ENCODE measurements at regions not wholly inside any gene's neighbourhood (a gene's known extent, or its start where the extent isn't known, plus 50 kb on each side); places are given as distances from the start of the nearest gene placed in this dataset.

DNA sequence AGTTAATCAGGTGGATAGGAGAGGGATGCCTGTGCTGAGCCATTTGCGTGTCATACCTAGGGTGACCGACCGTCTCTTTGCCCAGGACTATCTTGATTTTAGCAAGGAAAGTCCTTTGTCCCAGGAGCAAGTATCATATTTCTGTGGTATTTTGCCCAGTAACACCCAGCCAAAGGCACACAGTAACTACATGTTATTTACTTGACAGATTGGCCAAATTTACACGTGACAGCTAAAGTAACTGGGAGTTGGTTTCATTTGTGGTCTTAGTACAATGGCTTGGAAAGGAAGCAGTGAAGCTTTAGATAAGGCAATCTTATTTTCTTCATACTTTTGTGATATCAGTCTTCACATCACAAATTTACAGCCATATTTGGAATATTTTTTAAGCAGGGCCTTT, 142.1 kb downstream of the JCAD start (continued):
- no peak for TF ChIP-seq HNF4G (IDR thresholded peaks at IDR 0.05)
- TF ChIP-seq FOXA1 (IDR thresholded peaks at IDR 0.05): no peak
- no peak for TF ChIP-seq YY1 (IDR thresholded peaks at IDR 0.05)
- TF ChIP-seq NR2F2 (IDR thresholded peaks at IDR 0.05): no peak
- TF ChIP-seq, protein P1, sequence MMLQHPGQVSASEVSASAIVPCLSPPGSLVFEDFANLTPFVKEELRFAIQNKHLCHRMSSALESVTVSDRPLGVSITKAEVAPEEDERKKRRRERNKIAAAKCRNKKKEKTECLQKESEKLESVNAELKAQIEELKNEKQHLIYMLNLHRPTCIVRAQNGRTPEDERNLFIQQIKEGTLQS (IDR thresholded peaks at IDR 0.05): no peak

DNA sequence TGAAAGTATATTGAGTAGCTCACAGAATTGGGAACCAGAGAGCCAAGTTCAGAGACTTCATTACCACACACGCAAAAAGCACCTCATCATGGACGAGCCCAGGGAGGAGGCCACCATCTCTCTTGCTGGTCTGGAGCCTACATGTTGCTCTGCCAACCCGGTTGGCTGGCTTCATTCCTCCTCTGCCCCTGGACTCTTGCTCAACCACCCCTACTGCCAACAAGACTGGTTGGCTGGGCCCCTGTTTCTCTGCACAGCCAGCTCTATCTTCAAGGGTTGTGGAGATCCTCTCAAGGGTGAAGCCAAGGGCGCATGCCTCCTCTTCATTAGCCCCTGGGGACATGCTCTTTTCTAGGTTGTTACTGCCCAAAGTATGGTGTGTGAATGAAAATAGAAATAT, 142.7 kb downstream of the JCAD start:
- Histone ChIP-seq H3K9ac (ENCODE audit: low read depth in 1 of 2, low read length in 2 of 2) (no peak overlapping the region), H3K4me3 (ENCODE audit: low read depth in 1 of 3, low read length in 3 of 3) (no peak overlapping the region), H3K27me3 (ENCODE audit: control insufficient read depth in 4 of 4, insufficient read depth in 4 of 4, low read length in 3 of 4) (no peaks in the 10 kb centered on the region), H3K36me3 (ENCODE audit: control insufficient read depth in 4 of 4, insufficient read depth in 3 of 4, low read depth in 1 of 4, low read length in 3 of 4) (no peaks in the 10 kb centered on the region), H3K27ac (ENCODE audit: low read depth in 1 of 2, low read length in 2 of 2) (no peak overlapping the region), H3K4me1 (ENCODE audit: control insufficient read depth in 4 of 4, insufficient read depth in 4 of 4, low read length in 3 of 4) (peaks cover 0 to 6% (median 0%) of the 10 kb centered on the region in 4 donors), H3K9me3 (ENCODE audit: control insufficient read depth in 4 of 4, low read length in 3 of 4) (no peaks in the 10 kb centered on the region)
- DNase-seq (ENCODE audit: low spot score): no peak
- TF ChIP-seq HNF4G (IDR thresholded peaks at IDR 0.05) (no peak), SP1 (IDR thresholded peaks at IDR 0.05) (no peak), YY1 (IDR thresholded peaks at IDR 0.05) (no peak), HNF4A (conservative IDR thresholded peaks at IDR 0.05) (no peak), EGR1 (IDR thresholded peaks at IDR 0.05; ENCODE audit: low read depth in 2 of 2) (no peak), TAF1 (conservative IDR thresholded peaks at IDR 0.05) (no peak), RAD21 (IDR thresholded peaks at IDR 0.05) (no peak), RXRA (IDR thresholded peaks at IDR 0.05) (no peak), JUND (IDR thresholded peaks at IDR 0.05) (no peak), GABPA (IDR thresholded peaks at IDR 0.05 in 1 of 2, conservative IDR thresholded peaks at IDR 0.05 in 1 of 2) (no peak), FOXA2 (IDR thresholded peaks at IDR 0.05) (no peak), FOXA1 (IDR thresholded peaks at IDR 0.05) (no peak), NR2F2 (IDR thresholded peaks at IDR 0.05) (no peak)
- TF ChIP-seq, protein P1 (IDR thresholded peaks at IDR 0.05): no peak
- TF ChIP-seq, protein P2, sequence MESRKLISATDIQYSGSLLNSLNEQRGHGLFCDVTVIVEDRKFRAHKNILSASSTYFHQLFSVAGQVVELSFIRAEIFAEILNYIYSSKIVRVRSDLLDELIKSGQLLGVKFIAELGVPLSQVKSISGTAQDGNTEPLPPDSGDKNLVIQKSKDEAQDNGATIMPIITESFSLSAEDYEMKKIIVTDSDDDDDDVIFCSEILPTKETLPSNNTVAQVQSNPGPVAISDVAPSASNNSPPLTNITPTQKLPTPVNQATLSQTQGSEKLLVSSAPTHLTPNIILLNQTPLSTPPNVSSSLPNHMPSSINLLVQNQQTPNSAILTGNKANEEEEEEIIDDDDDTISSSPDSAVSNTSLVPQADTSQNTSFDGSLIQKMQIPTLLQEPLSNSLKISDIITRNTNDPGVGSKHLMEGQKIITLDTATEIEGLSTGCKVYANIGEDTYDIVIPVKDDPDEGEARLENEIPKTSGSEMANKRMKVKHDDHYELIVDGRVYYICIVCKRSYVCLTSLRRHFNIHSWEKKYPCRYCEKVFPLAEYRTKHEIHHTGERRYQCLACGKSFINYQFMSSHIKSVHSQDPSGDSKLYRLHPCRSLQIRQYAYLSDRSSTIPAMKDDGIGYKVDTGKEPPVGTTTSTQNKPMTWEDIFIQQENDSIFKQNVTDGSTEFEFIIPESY (IDR thresholded peaks at IDR 0.05): no peak
- TF ChIP-seq, protein P3, sequence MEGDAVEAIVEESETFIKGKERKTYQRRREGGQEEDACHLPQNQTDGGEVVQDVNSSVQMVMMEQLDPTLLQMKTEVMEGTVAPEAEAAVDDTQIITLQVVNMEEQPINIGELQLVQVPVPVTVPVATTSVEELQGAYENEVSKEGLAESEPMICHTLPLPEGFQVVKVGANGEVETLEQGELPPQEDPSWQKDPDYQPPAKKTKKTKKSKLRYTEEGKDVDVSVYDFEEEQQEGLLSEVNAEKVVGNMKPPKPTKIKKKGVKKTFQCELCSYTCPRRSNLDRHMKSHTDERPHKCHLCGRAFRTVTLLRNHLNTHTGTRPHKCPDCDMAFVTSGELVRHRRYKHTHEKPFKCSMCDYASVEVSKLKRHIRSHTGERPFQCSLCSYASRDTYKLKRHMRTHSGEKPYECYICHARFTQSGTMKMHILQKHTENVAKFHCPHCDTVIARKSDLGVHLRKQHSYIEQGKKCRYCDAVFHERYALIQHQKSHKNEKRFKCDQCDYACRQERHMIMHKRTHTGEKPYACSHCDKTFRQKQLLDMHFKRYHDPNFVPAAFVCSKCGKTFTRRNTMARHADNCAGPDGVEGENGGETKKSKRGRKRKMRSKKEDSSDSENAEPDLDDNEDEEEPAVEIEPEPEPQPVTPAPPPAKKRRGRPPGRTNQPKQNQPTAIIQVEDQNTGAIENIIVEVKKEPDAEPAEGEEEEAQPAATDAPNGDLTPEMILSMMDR (IDR thresholded peaks at IDR 0.05; ENCODE audit: low read depth, low read length, missing input control): no peak
- 86% methylated on average over 4 of the region's 4 CpGs for WGBS

DNA sequence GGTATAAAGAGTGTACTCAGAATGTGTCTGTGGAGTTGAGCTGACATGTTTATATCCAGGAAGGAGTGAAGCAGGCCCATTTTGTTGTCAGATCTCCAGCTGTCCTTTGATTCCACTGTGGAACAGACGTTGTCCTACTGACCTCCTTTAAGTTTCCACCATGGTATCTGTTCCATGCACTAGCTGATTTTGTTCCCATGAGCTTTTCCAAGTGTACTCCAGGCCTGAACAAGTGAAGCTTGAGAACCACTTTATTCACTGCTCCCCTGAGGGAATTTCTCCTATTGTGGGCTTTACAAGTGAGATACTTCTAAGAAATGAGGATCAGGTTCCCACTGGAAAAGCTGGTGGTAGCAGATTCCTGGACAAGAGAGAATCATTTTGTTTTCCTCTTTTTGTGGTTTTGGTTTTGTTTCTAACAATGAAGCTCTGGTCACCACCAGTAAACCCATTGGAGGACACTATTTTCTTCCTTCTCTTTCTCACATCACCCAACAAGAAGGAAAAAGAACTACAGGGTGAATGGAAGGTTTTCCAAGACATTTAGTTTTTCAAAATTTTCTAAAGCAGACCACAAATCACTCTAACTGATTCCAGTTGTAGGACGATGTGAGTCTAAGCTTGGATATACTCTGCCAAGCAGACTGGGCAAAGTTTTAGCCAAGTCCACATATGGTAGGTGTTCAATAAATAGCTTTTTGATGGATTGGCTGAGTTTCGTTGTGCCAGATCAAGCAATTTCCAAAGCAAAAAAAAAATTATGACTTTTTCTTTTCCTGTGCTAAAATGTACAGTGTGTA, 144.2 kb downstream of the JCAD start:
- Histone ChIP-seq H3K4me3 (ENCODE audit: low read depth in 1 of 3, low read length in 3 of 3) (no peak overlapping the region), H3K4me1 (ENCODE audit: control insufficient read depth in 4 of 4, insufficient read depth in 4 of 4, low read length in 3 of 4) (peaks cover 0 to under 1% (median 0%) of the 10 kb centered on the region in 4 donors), H3K9ac (ENCODE audit: low read depth in 1 of 2, low read length in 2 of 2) (no peak overlapping the region), H3K27me3 (ENCODE audit: control insufficient read depth in 4 of 4, insufficient read depth in 4 of 4, low read length in 3 of 4) (no peaks in the 10 kb centered on the region), H3K36me3 (ENCODE audit: control insufficient read depth in 4 of 4, insufficient read depth in 3 of 4, low read depth in 1 of 4, low read length in 3 of 4) (no peaks in the 10 kb centered on the region), H3K9me3 (ENCODE audit: control insufficient read depth in 4 of 4, low read length in 3 of 4) (no peaks in the 10 kb centered on the region), H3K27ac (ENCODE audit: low read depth in 1 of 2, low read length in 2 of 2) (no peak overlapping the region)
- DNase-seq (ENCODE audit: low spot score): no peak
- 87% methylated on average over 3 of the region's 3 CpGs for WGBS
- TF ChIP-seq TAF1 (conservative IDR thresholded peaks at IDR 0.05): no peak
- TF ChIP-seq NR2F2 (IDR thresholded peaks at IDR 0.05): no peak
- TF ChIP-seq JUND (IDR thresholded peaks at IDR 0.05): no peak
- TF ChIP-seq, protein P2 (IDR thresholded peaks at IDR 0.05): no peak
- no peak for TF ChIP-seq FOXA2 (IDR thresholded peaks at IDR 0.05)
- TF ChIP-seq, protein P4, sequence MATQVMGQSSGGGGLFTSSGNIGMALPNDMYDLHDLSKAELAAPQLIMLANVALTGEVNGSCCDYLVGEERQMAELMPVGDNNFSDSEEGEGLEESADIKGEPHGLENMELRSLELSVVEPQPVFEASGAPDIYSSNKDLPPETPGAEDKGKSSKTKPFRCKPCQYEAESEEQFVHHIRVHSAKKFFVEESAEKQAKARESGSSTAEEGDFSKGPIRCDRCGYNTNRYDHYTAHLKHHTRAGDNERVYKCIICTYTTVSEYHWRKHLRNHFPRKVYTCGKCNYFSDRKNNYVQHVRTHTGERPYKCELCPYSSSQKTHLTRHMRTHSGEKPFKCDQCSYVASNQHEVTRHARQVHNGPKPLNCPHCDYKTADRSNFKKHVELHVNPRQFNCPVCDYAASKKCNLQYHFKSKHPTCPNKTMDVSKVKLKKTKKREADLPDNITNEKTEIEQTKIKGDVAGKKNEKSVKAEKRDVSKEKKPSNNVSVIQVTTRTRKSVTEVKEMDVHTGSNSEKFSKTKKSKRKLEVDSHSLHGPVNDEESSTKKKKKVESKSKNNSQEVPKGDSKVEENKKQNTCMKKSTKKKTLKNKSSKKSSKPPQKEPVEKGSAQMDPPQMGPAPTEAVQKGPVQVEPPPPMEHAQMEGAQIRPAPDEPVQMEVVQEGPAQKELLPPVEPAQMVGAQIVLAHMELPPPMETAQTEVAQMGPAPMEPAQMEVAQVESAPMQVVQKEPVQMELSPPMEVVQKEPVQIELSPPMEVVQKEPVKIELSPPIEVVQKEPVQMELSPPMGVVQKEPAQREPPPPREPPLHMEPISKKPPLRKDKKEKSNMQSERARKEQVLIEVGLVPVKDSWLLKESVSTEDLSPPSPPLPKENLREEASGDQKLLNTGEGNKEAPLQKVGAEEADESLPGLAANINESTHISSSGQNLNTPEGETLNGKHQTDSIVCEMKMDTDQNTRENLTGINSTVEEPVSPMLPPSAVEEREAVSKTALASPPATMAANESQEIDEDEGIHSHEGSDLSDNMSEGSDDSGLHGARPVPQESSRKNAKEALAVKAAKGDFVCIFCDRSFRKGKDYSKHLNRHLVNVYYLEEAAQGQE (IDR thresholded peaks at IDR 0.05): no peak
- no peak for TF ChIP-seq HNF4A (conservative IDR thresholded peaks at IDR 0.05)
- TF ChIP-seq FOXA1 (IDR thresholded peaks at IDR 0.05): no peak
